ENCODE measurements at regions not wholly inside any gene's neighbourhood (a gene's known extent, or its start where the extent isn't known, plus 50 kb on each side); places are given as distances from the start of the nearest gene placed in this dataset.

- intact Hi-C loops (cut with micrococcal nuclease; ENCODE audit: unreplicated experiment), result no loop called here
- BruUV-seq (replicated peaks), result no TSS peak
- CTCF ChIA-PET, result no interaction called here
These were observed 91.8 kb upstream of the KLF13 start for GRCh38 chr15:31234815-31235214.

GRCh38 chr15:31235311-31236183 is 91.1 kb upstream of the KLF13 start:
- ChIA-PET POLR2A (no interaction called here), CTCF (no interaction called here)
- TF ChIP-seq CTCF (IDR thresholded peaks at IDR 0.05; ENCODE audit: insufficient read depth in 1 of 2, low read depth in 1 of 2, low read length in 1 of 2, severe bottlenecking in 1 of 2, unreplicated experiment in 1 of 2), result no peak
- intact Hi-C loops (cut with micrococcal nuclease; ENCODE audit: unreplicated experiment), result no loop called here
- Mint-ChIP-seq H3K9me3 (ENCODE audit: unreplicated experiment) (no peaks in the 10 kb centered on the region), H3K4me3 (ENCODE audit: unreplicated experiment) (no peak overlapping the region), H3K4me1 (ENCODE audit: low read depth, unreplicated experiment) (no peaks in the 10 kb centered on the region), H3K27me3 (ENCODE audit: insufficient read depth, unreplicated experiment) (peaks cover 3% of the 10 kb centered on the region), H3K27ac (ENCODE audit: unreplicated experiment) (no peak overlapping the region), H3K36me3 (ENCODE audit: insufficient read depth, unreplicated experiment) (no peaks in the 10 kb centered on the region)
- DNase-seq, result no peak
- BruUV-seq (replicated peaks), result no TSS peak
- no peaks in the 10 kb centered on the region; the same call in 1 of the 2 replicates for H3K27me3 ChIP-seq (replicated peaks; ENCODE audit: control insufficient read depth, insufficient read depth, low read length)
- H3K4me1 ChIP-seq, result no peaks in the 10 kb centered on the region
- H3K4me3 ChIP-seq (ENCODE audit: low read depth, low read length), result no peak overlapping the region
- no peaks in the 10 kb centered on the region for H3K9me3 ChIP-seq
- no peaks in the 10 kb centered on the region for H3K36me3 ChIP-seq (ENCODE audit: control insufficient read depth, insufficient read depth, low read length)

More at GRCh38 chr15:31234815-31235214, 91.8 kb upstream of the KLF13 start:
- H3K36me3 Mint-ChIP-seq (ENCODE audit: insufficient read depth, unreplicated experiment), result no peaks in the 10 kb centered on the region
- Histone ChIP-seq H3K36me3 (ENCODE audit: control insufficient read depth, insufficient read depth, low read length) (no peaks in the 10 kb centered on the region), H3K4me3 (ENCODE audit: low read depth, low read length) (no peak overlapping the region), H3K9me3 (no peaks in the 10 kb centered on the region), H3K27me3 (replicated peaks; ENCODE audit: control insufficient read depth, insufficient read depth, low read length) (no peaks in the 10 kb centered on the region; the same call in 1 of the 2 replicates), H3K4me1 (no peaks in the 10 kb centered on the region)
- no peaks in the 10 kb centered on the region for H3K4me1 Mint-ChIP-seq (ENCODE audit: low read depth, unreplicated experiment)
- H3K27me3 Mint-ChIP-seq (ENCODE audit: insufficient read depth, unreplicated experiment), result peaks cover 3% of the 10 kb centered on the region
- no peak overlapping the region for H3K4me3 Mint-ChIP-seq (ENCODE audit: unreplicated experiment)
- no peaks in the 10 kb centered on the region for H3K9me3 Mint-ChIP-seq (ENCODE audit: unreplicated experiment)
- peak in 1 of 2 experiments; percentile 7 for DNase-seq
- TF ChIP-seq CTCF (IDR thresholded peaks at IDR 0.05; ENCODE audit: insufficient read depth in 1 of 2, low read depth in 1 of 2, low read length in 1 of 2, severe bottlenecking in 1 of 2, unreplicated experiment in 1 of 2), result no peak
- H3K27ac Mint-ChIP-seq (ENCODE audit: unreplicated experiment), result no peak overlapping the region
- POLR2A ChIA-PET, result no interaction called here

GRCh38 chr15:31236184-31237042 is 90.2 kb upstream of the KLF13 start:
- Mint-ChIP-seq H3K27ac (ENCODE audit: unreplicated experiment) (no peak overlapping the region), H3K4me1 (ENCODE audit: low read depth, unreplicated experiment) (no peaks in the 10 kb centered on the region), H3K27me3 (ENCODE audit: insufficient read depth, unreplicated experiment) (peaks cover 3% of the 10 kb centered on the region), H3K9me3 (ENCODE audit: unreplicated experiment) (no peaks in the 10 kb centered on the region), H3K4me3 (ENCODE audit: unreplicated experiment) (no peak overlapping the region), H3K36me3 (ENCODE audit: insufficient read depth, unreplicated experiment) (no peaks in the 10 kb centered on the region)
- no TSS peak for BruUV-seq (replicated peaks)
- Histone ChIP-seq H3K27me3 (replicated peaks; ENCODE audit: control insufficient read depth, insufficient read depth, low read length) (no peaks in the 10 kb centered on the region; the same call in 1 of the 2 replicates), H3K9me3 (no peaks in the 10 kb centered on the region), H3K4me1 (no peaks in the 10 kb centered on the region), H3K36me3 (ENCODE audit: control insufficient read depth, insufficient read depth, low read length) (no peaks in the 10 kb centered on the region), H3K4me3 (ENCODE audit: low read depth, low read length) (no peak overlapping the region)
- intact Hi-C loops (cut with micrococcal nuclease; ENCODE audit: unreplicated experiment), result no loop called here
- DNase-seq, result peak in 1 of 2 experiments; percentile 26
- ChIA-PET CTCF (no interaction called here), POLR2A (no interaction called here)
- no peak for TF ChIP-seq CTCF (IDR thresholded peaks at IDR 0.05; ENCODE audit: insufficient read depth in 1 of 2, low read depth in 1 of 2, low read length in 1 of 2, severe bottlenecking in 1 of 2, unreplicated experiment in 1 of 2)

All from Caco-2 (cell line).